NCI-H82 treated with DMSO at 0.1 percent for 48 hours (cell line): ENCODE measurements at regions not wholly inside any gene's neighbourhood (a gene's known extent, or its start where the extent isn't known, plus 50 kb on each side); places are given as distances from the start of the nearest gene placed in this dataset.
"Not testable (repeated sequence)": the region's sequence is repeated elsewhere in the genome, so short reads cannot be mapped to it uniquely, and the experiment has no call there.

Experiments used
- DNase-seq: peaks from one replicate; lab custom pipeline; 2025; ENCODE audit not compliant: unreplicated experiment; lab: John Stamatoyannopoulos, UW

DNA sequence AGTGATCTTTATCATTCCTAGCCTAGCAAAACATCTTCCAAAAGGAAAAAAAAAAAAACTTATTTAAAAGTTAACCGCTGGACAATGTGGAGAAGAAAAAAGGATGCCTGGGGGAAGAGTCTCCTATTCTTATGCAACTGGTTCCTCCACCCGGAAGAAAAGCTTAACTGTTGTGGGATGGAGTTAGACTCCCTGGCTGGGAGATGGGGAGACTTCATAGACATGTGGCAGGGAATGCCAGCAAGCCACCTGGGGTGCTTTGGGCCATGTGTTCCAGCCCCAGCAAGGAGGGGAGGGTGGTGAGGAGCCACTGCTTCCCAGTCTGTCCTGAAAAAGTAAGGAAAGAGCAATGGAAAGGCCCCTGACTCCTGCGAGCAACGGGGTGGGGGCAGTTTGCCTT, 119.4 kb upstream of the SPIN4 start:
- no peak for DNase-seq

DNA sequence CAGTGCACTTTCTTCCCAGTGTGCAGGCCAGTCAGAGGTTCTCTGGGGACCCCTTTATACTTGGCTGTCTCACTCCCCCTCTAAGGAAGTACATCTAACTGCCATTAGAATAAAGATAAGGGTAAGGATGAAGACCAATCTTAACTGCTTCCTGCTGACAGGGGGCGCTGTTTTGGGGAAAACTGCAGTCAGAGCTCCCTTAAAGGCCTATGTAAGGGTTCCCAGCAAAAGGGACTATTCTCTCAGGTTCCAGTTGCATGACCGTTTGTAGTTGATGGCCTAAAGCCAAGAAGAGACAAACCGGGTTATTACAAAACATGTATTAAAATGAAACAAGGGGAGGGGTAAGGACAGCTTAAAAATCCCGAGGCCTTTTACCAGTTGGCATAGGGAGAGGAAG, 115.6 kb upstream of the SPIN4 start:
- DNase-seq, result no peak

- no peak for DNase-seq
Measured at GRCh38 chrX:63458981-63459380, 107.8 kb upstream of the SPIN4 start.

GRCh38 chrX:63453571-63453970, 102.4 kb upstream of the SPIN4 start:
- DNase-seq, result no peak

DNA sequence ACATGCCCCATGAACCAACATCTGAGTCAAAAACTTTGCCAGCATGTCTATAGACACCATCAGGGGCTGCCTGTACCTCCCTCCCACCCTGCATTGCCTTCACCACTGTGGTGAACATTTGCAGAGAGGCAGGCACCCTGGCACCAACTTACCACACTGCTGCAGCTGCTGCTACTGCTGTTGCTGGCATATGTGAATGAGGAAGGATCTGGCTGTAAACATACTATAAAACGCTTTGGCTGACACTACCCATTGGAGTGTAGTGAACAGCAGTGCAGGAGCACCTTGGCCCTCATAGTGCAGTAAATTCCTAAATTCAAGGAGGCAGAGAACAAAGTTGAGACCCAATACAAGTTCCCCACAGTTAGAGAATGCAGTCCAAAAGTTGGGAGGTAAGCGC, 90.6 kb upstream of the SPIN4 start:
- DNase-seq, result no peak

DNA sequence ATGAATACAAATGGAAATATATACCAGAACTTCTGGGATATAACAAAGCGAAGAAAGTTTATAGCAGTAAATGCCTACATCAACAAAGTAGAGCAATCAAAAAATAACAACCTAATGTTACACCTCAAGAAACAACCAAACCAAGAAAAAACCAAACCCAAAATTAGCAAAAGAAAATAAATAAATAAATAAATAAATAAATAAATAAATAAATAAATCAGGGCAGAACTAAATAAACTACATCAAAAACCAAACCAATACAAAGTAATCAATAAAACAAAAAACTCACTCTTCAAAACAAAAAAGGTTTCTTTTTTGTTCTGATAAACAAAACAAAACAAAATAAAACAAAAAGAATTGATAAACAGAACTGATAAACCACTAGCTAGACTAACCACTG, 88.4 kb upstream of the SPIN4 start:
- DNase-seq, result no peak

- no peak for DNase-seq
Measured at GRCh38 chrX:63436865-63437264, 85.7 kb upstream of the SPIN4 start.

- no peak for DNase-seq
Measured at GRCh38 chrX:63434665-63435064, 83.5 kb upstream of the SPIN4 start.

GRCh38 chrX:63434206-63434605, 83.1 kb upstream of the SPIN4 start:
- DNase-seq, result no peak

- no peak for DNase-seq
Measured at GRCh38 chrX:63430026-63430425, 78.9 kb upstream of the SPIN4 start.

- no peak for DNase-seq
Measured at GRCh38 chrX:63428348-63428747, 77.2 kb upstream of the SPIN4 start.

- DNase-seq, result no peak
Measured at GRCh38 chrX:63426519-63426918, 75.4 kb upstream of the SPIN4 start.

DNA sequence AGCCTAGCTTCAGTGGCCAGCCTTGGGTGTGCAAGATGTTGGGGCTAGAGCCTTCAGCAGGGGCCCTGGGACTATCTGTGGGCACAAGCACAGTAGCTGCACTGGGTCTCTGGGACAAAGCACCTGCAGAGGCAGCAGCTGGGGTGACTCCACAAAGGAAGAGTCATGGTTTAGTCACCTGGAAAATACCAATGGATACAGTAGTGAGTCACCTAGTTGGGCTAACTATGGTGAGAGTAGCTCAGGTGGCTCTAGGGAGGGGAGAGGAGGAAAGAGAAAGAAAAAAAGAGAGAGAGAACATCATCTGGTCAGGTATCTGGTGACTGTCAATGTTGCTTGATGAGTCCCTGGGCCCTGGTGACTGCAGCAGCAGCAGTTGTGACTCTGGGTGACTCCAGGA, 72.9 kb upstream of the SPIN4 start:
- no peak for DNase-seq

DNA sequence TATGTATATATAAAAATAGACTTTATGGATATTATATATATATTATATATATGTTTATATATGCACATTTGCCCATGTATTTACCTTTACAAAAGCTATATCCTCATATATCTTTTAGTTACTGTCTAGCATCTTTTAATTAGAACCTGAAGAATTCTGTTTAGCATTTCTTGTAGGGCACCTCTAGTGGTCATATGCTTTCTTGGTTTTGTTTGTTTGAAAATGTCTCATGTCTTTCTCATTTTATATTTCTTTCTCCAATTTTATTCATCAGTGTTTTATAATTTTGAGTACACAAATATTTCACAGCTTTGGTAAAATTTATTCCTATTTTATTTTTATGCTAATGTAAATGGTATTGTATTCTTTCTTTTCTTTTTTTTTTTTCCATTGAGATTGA, 70.3 kb upstream of the SPIN4 start:
- no peak for DNase-seq

DNA sequence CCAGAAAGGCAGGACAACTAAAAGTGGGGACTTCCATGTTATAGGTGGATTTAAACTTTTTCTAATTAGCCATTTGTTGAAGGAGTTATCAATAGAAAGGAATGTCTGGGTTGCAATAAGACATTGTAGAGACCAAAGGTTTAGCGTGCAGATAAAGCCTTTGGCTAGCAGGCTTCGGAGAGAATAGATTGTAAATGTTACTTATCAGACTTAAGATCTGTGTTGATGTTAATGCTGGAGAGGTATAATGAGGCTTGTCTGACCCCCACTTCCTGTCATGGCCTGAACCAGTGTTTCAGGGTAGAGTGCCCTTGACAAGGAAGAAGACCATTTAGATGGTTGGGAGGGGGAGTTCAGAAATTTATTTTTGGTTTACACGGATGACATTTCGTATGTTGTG, 67.1 kb upstream of the SPIN4 start:
- no peak for DNase-seq

DNA sequence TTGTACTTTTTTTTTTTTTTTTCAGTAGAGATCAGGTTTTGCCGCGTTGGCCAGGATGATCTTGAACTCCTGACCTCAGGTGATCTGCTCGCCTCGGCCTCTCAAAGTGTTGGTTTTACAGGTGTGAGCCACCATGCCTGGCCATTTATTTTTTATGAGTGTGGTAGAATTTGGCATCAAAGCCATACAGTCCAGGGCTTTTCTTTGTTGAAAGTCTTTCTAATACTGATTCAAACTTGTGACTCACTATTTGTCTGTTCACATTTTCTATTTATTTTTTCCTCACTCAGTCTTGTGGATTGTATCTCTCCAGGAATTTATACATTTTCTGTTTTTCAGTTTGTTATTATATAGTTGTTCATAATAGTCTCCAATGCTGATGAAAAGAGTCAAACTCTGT, 66.5 kb upstream of the SPIN4 start:
- no peak for DNase-seq

DNA sequence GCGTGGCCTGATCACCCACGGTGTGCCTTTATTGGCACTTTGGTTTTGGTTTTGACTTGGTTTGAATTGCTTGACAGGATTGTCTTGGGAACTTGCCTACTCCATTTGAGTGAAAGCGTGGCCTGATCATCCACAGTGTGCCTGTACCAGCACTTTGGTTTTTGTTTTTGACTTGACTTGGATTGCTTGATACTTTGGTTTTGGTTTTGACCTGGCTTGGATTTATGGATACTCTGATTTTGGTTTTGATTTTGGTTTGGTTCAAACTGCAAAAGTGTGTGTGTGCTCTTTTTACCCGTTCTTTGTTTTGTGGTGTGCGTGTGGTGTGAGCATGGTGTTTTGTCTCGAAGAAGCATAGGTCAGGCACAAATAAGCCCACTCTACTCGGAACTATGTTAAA, 58.8 kb upstream of the SPIN4 start:
- not testable (repeated sequence) for DNase-seq

GRCh38 chrX:63408050-63408449, 56.9 kb upstream of the SPIN4 start:
- no peak for DNase-seq

DNA sequence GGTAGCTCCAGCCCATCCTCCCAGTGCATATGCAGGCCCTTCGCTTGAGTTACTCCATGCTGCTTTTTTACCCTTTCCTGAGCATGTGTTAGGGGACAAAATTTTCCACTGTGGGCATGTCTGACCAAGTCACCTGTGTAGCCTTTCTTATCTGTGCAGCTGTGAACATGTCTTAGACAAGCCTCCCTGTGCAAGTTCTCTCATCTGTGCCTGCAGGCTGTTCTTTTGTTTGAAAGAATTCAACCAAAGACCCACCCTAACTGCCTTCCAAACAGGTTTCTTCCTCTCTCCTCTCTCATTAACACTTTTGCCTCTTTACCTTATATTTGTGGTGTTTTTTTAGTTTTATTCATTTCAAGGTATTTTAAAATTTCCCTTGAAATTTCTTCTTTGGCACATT, 53.2 kb upstream of the SPIN4 start:
- no peak for DNase-seq

DNA sequence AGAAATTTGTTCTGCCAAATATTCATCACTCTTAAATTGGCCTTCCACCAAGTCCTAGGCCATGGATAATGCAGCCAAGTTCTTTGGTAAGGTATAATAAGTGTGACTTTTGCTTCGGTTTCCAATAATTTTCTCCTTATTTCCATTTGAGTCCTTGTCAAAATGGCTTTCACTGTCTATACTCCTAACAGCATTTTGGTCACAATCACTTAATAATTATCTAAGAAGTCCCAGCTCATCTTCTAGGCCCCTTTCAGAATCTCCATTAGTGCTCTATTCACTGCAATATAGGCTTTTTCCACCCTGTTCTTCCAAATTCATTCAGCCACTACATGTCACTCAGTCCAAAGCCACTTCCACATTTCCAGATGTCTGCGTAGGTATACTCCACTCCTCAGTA, 51.0 kb upstream of the SPIN4 start:
- DNase-seq, result no peak
